Endometrium (tissue), 2 donors: ENCODE measurements at regions not wholly inside any gene's neighbourhood (a gene's known extent, or its start where the extent isn't known, plus 50 kb on each side); places are given as distances from the start of the nearest gene placed in this dataset.
"Not testable (repeated sequence)": the region's sequence is repeated elsewhere in the genome, so short reads cannot be mapped to it uniquely, and the experiment has no call there.

ENCODE experiments used
- FAIRE-seq: peaks from 2 replicates; lab custom pipeline; 2012; peaks lifted over from hg19 to GRCh38; lab: Jason Lieb, UNC
- donor health status: control.
- donor health status: control.

DNA sequence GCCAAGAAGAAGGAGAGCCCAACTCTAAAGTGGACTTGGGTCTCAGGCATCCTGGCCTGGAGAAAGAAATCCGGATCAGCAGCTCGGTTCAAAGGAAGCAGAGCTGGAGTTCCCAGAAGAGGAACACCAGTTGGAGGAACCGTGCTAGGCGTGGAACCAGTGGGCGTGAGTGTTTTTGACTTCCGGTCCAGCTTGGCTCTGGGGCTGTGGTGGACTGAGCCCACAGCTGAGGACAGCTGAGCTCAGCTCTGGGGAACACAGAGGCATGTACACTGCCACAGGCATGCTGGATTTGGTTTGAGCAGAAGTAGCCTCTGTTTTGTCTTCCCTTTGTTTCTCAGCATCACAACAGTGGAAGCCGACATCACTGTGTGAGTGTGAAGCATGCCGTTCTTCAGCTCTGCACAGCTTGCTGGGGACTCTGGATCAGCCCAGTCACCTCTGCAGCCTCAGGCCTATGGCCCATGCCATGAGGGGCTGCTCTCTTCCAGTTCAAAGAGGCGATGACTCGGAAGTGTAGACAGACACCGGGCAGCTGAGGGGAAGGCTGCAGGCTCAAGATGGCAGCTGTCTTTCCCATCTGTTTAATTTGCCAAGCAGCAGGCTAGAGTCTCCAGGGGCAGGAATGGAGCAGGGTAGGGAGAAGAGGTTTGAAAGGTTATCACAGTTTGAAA lies 185.8 kb upstream of the UBE3A start:
- no peak for FAIRE-seq

DNA sequence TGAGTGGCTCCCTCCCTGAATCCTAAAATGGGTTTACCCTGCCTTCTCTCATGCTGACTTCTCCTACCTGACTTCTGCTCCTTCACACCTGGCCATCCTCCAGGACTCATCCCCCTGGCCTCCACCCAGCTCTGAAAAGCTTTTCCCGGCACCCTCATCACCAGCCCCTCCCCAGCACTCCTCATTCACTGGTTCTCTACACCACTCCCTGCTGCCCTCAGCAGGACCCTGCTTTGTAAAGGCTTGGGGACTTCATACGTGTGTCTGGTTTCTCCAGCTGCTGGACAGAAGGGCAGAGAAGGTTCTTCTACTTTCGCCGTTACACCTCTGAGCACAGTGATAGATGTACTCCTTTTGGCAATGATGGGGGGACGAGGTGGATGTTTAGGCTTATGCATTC lies 184.9 kb upstream of the UBE3A start:
- FAIRE-seq = no peak

- no peak for FAIRE-seq
Observed at GRCh38 chr15:25620466-25620865, 181.6 kb upstream of the UBE3A start.

GRCh38 chr15:25619761-25620160 lies 180.9 kb upstream of the UBE3A start:
- FAIRE-seq = no peak

DNA sequence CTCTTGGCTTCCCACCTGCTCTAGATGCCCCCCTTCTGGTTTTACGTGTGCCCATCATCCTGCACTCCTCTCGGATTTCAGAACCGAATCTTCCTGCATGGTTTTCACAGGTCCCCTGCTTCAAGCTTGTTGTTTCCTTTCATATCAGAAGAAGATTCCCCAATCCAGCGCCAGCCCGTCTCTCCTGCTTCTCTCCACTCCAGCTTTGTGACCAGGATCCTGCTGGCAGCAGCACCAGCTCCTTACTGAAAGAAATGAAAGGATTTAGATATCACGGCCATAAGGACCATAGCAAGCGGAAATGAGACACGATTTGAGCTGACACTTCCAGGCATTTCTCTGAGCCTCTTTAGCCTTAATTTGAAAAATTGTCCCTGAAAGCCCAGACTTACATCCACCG lies 180.3 kb upstream of the UBE3A start:
- FAIRE-seq = no peak

GRCh38 chr15:25618161-25618560 lies 179.3 kb upstream of the UBE3A start:
- no peak for FAIRE-seq

GRCh38 chr15:25616471-25616870 lies 177.6 kb upstream of the UBE3A start:
- no peak for FAIRE-seq

GRCh38 chr15:25613134-25613533 lies 174.3 kb upstream of the UBE3A start:
- no peak for FAIRE-seq

DNA sequence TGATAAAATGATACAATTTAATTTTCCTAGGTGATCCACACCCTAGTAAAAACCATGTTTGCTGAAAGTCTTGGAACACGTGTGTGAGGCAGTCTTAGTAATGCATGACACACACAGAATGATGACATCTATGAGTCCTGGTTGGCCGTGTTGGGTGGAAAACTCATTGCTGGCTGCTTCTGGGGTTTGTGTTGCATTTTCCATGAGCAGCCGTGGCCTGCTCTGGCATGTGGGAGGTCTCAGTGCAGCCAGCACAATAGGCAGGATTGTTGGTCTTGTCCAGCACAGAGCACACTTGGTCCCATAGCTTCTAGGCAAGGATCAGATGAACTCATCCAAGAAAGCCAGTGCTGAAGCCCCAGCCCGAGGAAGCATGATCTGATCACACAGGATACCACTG lies 172.8 kb upstream of the UBE3A start:
- no peak for FAIRE-seq

DNA sequence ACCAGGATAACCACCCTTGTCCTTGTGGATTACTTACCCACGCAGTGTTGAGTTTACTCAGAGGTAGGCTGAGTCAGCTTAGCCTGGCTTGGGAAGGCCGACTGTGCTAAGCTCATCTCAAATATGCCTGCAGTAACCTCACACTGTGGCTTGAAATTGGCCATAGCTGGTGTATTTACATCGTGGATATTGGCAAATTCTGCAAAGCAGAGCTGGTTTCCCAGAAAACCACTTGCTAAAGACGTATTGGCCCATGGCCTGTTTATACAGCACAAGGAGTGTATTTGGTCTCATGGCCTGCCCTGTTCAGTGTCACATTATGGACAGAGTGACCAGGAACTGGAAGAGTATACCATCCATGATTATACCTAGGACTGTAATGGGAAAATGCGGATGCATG lies 170.5 kb upstream of the UBE3A start:
- no peak for FAIRE-seq

DNA sequence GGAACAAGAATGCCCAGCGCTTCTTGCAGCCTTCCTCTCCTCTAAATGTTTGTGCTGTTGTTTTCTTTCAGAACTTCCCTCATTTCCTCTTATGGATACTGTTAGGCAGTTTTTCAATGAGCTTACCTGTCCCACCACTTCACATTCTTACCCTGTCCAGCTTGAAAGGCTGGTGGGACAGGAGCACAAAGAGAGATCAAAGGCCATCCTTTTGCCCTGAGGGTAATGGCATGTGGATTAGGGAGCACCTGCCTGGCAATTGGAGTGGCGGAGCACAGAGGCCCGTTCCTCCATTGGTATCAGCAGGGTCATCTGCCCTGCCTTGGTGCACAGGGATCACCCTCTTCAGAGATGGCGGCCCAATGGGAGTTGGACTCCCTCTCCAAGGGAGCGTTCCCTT lies 170.1 kb upstream of the UBE3A start:
- FAIRE-seq = no peak

GRCh38 chr15:25605151-25605550 lies 166.3 kb upstream of the UBE3A start:
- FAIRE-seq = no peak

DNA sequence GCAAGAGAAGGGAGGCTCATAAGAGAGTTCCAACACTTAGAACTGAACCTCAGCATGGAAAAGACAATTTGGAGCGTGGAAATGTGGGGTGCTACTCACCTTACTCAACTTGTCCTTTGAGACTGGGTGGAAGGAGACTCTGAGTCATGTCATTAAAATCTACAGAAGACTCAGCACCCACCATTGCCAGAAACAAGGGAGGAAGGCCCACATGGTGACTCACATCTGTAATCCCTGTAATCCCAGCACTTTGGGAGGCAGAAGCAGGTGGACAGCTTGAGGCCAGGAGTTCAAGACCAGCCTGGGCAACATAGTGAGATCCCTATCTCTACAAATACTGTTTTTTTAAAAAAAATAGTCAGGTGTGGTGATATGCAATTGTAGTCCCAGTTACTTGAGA lies 161.9 kb upstream of the UBE3A start:
- FAIRE-seq = no peak

DNA sequence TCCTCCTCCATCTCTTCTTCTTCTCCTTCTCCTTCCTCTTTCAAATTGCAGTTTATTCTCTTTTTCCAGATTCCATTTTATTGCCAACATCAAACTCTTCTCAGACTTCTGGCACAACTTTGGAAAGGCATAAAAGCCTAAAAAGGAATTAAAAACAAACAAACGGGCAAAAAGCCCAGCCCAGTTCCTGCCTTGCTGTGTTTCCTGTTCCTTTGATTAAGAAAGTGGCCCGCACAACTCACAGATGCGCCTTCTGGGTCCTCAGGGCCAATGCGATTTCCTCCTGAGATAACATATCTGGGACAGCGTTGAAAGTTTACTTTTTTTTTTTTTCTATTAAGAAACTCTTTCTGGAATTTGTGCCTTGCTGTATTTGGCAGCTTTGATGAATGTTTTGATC lies 158.7 kb upstream of the UBE3A start:
- FAIRE-seq = no peak

GRCh38 chr15:25596644-25597562 lies 158.1 kb upstream of the UBE3A start:
- FAIRE-seq = no peak

DNA sequence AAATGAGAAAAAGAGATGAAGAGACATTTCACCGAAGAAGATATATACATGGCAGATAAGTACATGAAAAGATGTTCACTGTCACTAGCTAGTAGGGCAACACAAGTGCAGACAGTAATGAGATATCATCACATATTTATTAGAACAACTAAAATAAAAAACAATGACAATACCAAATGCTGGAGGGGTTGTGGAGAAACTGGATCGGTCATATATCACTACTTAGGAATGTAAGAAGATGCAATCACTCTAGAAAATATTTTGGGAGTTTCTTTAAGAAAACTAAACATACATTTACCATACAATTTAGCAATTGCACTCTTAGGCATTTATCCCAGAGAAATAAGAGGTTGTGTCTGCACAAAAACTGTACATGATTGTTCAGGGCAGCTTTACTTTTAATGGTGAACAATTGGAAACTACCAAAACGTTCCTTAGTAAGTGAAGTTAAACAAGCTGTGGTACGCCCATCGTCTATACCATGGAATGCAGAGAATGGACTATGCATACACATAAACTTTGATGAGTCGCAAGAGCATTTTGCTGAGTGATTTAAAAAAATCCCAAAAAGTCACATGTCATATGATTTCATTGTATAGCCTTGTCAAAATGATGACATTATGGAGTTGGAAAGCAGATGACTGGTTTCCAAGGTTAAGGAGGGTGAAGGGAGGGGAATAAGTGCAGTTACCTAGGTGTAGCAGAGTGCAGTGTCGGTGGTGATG lies 149.0 kb upstream of the UBE3A start:
- no peak for FAIRE-seq

GRCh38 chr15:25582886-25583285 lies 144.1 kb upstream of the UBE3A start:
- no peak for FAIRE-seq

DNA sequence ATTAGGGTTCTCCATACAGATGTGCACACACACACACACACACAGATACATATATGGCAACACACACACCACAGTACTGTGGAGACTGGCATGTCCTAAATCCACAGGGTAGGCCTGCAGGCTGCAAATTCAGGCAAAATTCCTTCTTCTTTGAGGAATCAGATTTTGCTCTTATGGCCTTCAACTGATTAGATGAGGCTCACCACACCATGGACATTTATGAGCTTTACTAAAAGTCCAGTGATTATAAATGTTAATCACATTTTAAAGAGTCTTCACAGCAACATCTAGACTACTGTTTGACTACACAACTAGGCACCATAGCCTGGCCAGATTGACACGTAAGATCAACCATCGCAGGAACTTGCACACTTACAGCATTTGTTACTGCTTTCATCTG lies 140.3 kb upstream of the UBE3A start:
- FAIRE-seq = no peak

- FAIRE-seq = no peak
Observed at GRCh38 chr15:25572191-25572590, 133.4 kb upstream of the UBE3A start.

DNA sequence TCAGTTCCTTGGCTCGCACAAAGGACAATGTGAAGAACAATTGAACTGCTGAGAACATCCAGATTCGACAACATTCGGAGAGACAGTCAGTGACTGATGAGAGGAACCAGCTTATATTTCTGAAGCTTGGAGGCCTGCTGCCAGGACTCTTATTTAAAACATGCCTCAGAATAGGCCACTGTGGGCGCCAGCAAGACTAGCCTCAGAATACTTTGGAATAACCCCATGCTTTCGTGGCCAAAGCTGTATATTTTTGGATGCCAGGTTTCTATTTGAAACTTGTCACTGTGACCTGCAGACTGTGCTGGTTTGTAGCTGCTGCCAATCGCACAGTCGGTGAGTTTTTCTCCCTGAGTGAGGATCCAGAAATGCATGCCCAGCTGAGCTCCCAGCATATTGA lies 129.9 kb upstream of the UBE3A start:
- FAIRE-seq = no peak

DNA sequence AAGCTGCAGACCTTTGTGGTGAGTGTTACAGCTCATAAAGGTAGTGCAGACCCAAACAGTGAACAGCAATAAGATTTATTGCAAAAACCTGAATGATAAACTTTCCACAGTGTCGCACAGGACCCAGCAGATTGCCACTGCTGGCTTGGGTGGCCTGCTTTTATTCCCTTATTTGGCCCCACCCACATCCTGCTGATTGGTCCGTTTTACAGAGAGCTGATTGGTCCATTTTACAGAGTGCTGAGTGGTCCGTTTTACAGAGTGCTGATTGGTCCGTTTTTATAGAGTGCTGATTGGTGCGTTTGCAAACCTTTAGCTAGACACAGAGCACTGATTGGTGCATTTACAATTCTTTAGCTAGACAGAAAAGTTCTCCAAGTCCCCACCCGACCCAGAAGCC lies 127.7 kb upstream of the UBE3A start:
- not testable (repeated sequence) for FAIRE-seq

DNA sequence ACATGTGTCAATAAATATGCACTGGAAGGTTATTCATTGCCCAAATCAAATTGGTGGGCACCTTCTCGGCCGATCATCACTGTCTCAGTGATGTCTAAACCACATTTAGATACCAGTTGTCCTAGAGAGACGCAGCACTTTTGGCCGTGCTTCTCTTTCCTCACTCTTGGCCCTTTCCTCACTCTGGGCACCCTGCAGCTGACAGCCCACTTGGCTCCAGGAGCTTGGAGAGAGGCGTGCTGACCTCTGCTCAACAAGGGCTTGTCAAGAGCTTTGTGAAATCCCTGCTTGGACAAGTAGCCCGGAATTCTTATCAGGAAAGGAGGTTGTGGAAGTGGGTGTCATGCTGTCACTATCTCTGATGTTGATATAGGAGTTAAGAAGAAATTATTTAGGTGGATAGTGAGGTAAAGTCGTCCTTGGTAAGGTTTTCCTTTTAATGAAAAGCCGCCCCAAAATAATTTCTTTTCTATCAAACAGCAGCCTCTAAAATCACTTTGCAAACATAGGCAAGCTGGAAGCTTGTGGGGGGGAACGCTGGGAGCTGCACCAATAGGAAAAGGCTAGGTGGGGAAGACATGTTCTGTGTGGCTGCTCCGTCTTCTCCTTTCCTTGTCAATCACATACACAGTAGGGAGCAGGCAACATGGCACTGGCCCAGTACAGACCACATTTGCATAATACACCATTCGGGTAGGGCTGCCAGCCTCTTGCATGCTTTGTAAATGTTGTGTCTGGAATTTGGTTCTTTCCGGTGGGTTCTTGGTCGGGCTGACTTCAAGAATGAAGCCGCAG lies 126.8 kb upstream of the UBE3A start:
- no peak for FAIRE-seq
